ENCODE measurements at regions not wholly inside any gene's neighbourhood (a gene's known extent, or its start where the extent isn't known, plus 50 kb on each side); places are given as distances from the start of the nearest gene placed in this dataset.

GRCh38 chr2:38190542-38191218 lies 114.7 kb upstream of the CYP1B1 start:
- TF ChIP-seq CTCF (conservative IDR thresholded peaks at IDR 0.05) (no peak), ZFX (IDR thresholded peaks at IDR 0.05) (no peak)

Measured in C4-2B (cell line).